Ecto neural progenitor cell (in vitro differentiated cells): ENCODE measurements at regions not wholly inside any gene's neighbourhood (a gene's known extent, or its start where the extent isn't known, plus 50 kb on each side); places are given as distances from the start of the nearest gene placed in this dataset.

Experiments
- DNase-seq: peaks from one replicate; pipeline ENCODE4 v3.0.0-alpha.2; 2018; ENCODE audit warnings: low spot score

- peak; percentile 62 for DNase-seq
Measured at GRCh38 chr20:48275286-48276020, 490.2 kb upstream of the SULF2 start.

DNA sequence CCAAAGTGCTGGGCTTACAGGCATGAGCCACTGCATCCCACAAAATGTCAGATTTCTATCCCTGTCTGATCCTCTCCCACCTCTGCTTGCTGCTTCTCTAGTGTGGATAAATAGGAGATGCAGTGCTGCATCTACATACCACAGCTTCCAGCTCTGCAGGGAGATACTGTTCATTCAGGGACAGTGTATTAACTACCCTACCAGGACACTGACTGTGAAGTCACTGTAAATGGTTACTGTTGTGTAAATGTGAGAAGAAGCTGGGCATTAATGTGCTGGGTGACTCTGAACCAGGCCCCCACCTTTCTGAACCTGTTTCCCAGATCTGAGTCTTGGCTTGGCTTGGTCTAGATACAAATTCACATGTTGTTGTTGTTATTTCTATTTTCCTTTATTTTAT is 488.6 kb upstream of the SULF2 start:
- DNase-seq = no peak

DNA sequence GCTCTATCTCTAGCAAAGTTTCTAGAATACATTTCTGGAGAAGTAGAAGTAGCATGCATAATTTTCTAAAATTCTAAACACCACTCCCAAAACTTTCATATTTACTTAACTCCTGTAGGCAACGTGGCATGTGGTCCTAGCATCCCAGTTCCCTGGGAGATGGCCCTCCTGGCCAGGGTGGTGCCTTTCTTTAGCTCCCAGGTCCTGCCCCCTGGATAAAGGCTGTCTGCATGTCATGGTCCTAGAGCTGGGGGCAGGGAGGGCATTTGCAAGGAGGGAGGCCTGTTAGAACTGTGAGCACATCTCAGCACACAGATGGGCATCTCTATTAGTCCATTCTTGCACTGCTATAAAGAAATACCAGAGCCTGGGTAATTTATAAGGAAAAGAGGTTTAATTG is 485.6 kb upstream of the SULF2 start:
- no peak for DNase-seq

GRCh38 chr20:48267860-48268633 is 482.8 kb upstream of the SULF2 start:
- no peak for DNase-seq

- no peak for DNase-seq
Measured at GRCh38 chr20:48266571-48266970, 481.3 kb upstream of the SULF2 start.

- DNase-seq = no peak
Measured at GRCh38 chr20:48265791-48266190, 480.5 kb upstream of the SULF2 start.

DNA sequence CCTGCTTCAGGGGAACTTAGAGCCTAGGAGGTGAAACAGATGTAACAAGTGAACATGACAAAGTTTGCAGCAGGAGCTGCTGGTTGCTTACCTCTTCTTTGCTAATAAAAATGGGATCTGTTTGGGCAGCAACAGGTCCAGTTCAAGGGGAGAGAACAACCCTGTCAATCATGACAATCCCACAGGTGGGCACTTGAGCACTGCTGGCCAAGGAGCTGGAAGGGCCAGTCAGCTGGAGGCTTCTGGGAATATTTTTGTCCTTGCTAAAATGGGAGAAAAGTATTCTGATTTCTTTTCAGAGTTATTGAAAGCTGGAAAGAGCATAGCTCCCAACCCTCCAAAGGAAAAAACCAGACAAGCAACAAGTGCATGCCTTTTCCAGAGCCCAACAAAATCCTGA is 477.7 kb upstream of the SULF2 start:
- DNase-seq = no peak

DNA sequence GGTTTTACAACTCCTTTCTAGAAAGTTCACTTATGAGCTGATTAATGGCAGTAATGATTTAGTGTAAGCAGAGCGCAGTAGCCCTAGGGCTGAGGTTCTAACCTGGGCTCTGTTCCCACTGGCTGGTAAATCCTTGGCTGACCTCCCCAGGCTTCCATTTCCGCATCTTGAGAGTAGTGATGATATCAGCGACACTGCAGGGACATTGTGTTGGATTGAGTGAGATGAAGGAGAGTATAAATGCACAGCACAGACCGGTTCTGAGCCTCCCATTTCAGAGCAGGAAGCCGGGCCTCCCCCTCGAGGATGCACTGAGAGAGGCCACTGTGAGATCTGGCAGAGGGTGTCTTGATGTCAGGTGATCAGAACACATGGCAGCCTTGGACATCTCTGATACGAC is 477.2 kb upstream of the SULF2 start:
- no peak for DNase-seq

- DNase-seq = no peak
Measured at GRCh38 chr20:48261398-48261910, 476.2 kb upstream of the SULF2 start.

GRCh38 chr20:48260129-48260756 is 475.0 kb upstream of the SULF2 start:
- DNase-seq = no peak

DNA sequence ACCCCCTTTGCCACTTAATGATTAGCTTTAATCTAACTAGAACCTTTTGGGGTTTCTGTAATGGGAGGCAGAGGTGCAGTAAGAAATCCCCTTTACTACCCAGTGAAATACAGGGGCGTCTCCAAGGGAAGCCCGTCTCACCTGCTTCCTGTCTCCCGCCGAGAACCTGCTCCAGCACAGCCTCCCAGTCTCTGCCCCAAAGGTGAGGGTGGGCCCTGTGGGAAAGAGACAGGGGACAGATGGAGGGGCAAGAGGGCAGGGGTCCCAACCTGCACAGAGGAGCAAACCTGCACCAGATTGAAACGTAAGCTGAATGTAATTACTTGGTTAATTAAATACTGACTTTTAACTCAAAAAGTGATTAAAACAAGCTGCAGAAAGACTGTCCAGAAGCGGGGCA is 474.2 kb upstream of the SULF2 start:
- no peak for DNase-seq

GRCh38 chr20:48257833-48258232 is 472.6 kb upstream of the SULF2 start:
- DNase-seq = no peak

DNA sequence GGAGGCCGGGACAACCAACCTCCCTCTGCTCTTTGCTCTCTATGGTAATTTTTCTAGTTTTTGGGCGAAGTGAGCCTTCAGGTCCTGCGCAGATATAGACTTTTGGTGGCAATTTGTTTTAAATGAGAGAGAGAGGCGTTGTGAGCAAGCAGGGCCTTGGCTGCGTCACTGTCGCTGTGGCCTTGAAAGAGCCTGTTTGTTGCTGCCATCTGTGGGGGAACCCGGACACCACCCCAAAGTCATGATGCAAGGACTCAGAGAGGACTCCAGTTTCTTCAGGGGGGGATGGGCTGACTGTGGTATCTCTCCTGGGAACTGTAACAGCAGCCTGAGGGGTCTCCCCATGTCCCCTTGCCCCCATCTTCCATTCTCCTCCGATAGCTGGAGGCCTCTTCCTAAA is 462.7 kb upstream of the SULF2 start:
- no peak for DNase-seq

GRCh38 chr20:48246061-48246790 is 460.9 kb upstream of the SULF2 start:
- DNase-seq = no peak

DNA sequence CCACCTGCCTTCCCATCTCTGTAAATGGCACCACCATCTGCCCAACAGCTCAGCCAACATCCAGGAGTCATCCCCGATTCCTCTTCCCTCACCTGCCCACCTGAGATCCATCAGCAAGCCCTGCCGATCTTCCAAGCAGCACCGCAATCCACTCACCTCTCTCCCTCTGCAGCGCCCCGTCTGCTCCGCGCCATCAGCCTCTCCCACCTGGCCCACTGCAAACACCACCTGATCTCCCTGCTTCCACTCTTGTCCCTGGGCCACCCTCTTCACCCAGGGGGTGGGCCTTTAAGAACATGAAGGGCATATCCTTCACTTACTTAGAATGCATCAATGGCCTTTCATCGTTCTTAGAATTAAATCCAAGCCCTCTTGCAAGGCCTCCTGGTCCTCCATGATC is 457.3 kb upstream of the SULF2 start:
- no peak for DNase-seq

GRCh38 chr20:48241482-48241881 is 456.2 kb upstream of the SULF2 start:
- DNase-seq = no peak

DNA sequence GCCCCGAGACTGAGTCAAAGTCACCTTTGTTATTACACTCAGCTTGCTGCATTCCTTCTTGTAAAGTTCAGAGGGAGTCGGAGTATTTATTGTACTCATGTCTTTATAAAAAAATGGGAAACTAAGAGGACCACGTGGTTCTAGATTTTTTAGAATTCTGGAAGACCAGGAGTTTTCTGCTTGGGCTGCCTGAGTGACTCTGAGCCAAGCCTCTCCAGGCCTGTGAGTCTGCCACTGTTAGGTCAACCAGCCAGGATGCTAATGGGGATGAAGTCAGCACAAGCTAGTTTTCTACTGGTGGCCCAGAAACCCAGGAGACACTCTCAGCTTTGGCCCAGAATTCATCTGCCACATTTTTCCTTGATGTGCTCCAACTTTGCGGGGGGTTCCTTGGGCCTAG is 453.5 kb upstream of the SULF2 start:
- no peak for DNase-seq

DNA sequence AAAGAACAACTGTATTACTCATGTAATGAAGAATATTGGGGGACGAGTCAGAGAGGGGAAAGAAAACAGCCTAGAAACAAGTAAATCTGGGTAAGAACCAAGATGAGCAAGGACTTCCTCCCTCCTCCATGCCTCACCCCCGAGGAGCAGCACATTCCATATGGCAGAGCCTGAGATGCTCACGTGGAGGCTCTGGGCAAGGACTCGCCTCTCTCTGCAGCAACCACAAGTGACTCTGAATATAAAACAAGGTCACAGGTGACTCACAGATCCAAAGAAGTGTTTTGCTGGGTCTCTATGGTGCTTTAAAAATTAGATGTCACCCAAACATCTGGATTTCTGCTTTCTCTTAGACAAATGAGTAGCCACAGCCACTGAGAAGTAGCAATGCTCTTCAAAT is 453.0 kb upstream of the SULF2 start:
- no peak for DNase-seq

GRCh38 chr20:48236000-48236970 is 451.0 kb upstream of the SULF2 start:
- DNase-seq = no peak

GRCh38 chr20:48234951-48235350 is 449.7 kb upstream of the SULF2 start:
- DNase-seq = no peak

DNA sequence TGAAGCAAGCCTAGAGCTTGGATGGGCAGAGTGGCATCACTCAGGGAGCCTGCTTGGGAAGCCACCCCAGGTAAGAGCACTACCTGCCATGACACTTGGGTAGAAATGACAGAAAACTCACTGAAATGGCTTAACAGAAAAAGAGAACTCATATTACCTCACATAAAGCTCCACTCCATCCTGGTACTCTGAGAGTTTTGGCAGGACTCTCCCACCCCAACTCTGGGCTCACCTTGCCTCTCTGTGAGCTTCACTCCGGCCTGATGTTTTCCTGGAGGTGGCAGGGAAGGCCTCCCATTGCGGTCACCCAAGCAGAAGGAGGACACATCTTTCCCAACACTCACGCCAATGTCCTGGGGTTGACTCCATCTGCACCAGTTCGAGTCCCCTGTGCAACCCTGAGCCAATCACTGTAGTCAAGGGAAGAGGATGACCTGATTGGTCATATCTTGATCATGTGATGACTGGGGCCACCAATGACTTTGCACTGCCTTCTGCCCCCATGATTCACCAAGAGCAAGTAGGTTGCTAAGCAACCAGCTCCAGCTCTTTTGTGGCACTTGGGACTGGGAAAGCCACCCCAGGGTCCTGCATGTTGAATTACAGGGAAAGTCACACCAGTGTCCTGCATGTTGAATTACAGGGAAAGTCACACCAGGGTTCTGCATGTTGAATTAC is 446.1 kb upstream of the SULF2 start:
- DNase-seq = no peak
